Prostate gland (tissue), 2 donors: ENCODE measurements at regions not wholly inside any gene's neighbourhood (a gene's known extent, or its start where the extent isn't known, plus 50 kb on each side); places are given as distances from the start of the nearest gene placed in this dataset.

ENCODE experiments used
- CTCF ChIP-seq, 4 experiments: fragments of 200-600 bp in 2 of 4; fragments of 450-650 bp in 2 of 4; sonication (generic) in 2 of 4; IDR thresholded peaks; 1 replicate in 3 of 4; 2 replicates in 1 of 4; pipeline ENCODE4 v1.5.1; 2016 to 2019; ENCODE audit warnings: antibody characterized with exemption in 4 of 4, mild to moderate bottlenecking in 2 of 4, moderate library complexity in 2 of 4
- POLR2A ChIP-seq: fragments of 450-650 bp; IDR thresholded peaks from one replicate; pipeline ENCODE4 v1.6.1; 2016; ENCODE audit warnings: antibody characterized with exemption, mild to moderate bottlenecking

DNA sequence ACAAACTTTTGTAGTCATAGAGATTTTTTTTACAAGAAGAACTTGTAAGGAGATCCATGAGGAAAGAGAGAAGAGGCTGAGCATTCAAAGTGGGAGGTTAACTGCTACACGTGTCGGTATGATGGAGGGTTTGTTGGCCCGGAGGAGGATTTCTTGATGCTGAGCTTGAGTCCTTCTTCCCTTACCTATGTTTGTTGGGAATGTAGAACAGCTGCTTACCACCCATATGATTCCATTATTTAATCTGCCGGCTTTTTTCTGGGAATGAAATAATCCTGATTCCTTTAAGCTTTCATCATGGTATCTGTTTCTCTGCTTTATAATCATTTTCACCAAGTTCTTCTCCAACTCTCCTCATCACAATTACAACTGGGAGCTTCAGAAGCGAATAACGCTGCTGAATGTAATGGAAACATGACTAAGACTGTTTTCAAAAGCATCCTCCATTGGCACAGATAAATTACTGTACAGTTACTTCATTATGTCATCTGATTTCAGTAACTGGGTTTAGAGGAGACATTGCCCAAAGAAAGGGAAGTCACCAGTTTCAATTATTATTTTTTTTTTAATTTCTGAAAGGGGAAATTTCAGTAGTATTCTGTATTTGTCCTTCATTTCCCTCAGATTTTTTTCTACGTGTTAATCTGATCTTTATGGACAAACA is 420.6 kb downstream of the SPRY1 start:
- TF ChIP-seq CTCF (IDR thresholded peaks at IDR 0.05): no peak
- TF ChIP-seq POLR2A: no peak
